HG03354 (cell line): ENCODE measurements at regions not wholly inside any gene's neighbourhood (a gene's known extent, or its start where the extent isn't known, plus 50 kb on each side); places are given as distances from the start of the nearest gene placed in this dataset.
A peak's percentile ranks its signal among the peaks of the same experiment; 100 is the strongest.

Experiments used
- ATAC-seq: cut with Tn5 transposase; IDR thresholded peaks from one replicate; pipeline ENCODE4 v1.9.1; 2021; ENCODE audit warnings: mild to moderate bottlenecking; ENCODE audit not compliant: unreplicated experiment, poor library complexity, severe bottlenecking

DNA sequence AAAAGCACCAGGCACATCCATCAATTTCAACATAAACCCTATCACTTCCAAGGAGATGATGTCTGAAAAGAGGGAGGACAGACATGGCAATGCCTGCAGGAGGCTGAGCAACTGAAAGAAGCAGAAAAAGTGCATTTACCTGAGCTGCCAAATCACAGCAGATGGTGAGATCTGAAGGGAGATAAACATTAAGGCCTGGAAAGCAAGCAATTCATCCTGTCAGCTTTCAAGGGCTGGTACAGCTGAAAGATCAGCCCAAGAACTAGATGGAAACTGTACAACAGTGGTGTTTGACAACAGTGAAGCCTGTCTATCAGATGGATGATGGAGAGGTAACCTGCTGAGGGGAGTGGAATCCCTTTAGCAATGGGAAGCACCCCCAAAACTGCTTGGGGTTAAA, 433.2 kb upstream of the ZNF608 start:
- no peak for ATAC-seq

DNA sequence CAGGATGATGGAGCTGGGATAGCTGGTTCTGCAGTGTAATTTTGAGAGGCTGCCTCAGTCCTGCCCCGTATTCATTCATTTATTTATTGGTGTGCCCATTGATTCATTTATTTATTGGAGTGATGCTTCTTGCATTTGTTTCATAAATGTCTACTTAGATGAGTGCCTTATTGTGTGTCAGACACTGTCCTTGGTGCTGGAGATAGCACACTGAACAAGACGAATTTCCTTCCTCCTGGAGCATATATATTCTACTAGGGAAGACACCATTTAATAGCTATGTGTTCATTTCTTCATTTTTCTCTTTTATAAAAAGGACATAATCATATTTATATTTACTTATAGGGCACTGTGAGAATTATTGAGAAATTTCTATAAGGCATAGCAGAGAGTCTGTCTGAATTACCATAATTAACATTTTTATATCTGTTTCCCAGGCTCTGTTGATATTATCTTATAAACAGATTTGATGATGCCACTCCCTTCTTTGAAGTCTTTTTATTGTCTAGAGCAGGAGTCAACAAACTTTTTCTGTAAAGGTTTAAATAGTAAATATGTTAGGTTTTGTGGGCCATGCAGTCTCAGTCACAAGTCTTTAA, 433.9 kb upstream of the ZNF608 start:
- ATAC-seq = no peak

DNA sequence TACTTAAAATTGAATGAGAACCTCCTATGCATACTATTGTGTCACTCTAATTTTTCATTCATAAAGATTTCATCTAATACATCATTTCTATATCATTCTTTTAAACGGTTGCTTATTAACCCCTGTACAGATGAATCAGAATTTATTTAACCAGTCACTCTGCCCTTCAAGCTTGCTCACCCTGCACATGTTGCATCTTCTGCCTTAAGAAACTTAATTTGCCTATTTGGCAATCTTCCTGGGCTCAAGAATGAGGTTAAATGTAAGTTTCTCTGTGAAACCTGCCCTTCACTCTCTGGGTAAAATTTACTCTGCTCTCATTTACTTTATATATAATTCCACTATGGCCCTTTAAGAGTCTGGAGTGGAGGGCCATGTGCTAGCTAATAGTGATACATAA, 434.7 kb upstream of the ZNF608 start:
- no peak for ATAC-seq

DNA sequence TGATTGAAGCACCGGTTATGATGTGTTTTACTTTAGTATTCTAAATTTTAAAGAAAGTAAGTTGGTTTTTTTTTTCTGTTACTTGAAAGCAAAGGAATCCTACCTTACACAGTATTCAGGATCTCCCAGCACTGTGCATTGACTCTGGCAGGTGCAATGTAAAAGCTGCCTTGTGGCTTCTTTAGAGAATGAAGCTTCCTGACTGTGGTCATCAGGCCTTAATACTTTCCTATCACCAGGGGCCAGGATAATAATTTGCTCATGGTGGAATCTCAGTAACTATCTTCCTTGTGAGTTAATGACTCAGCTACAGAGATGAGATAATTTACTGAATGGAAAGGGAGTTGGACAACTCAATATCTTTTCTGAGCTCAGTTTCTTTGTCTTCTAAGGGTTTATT, 435.5 kb upstream of the ZNF608 start:
- no peak for ATAC-seq

DNA sequence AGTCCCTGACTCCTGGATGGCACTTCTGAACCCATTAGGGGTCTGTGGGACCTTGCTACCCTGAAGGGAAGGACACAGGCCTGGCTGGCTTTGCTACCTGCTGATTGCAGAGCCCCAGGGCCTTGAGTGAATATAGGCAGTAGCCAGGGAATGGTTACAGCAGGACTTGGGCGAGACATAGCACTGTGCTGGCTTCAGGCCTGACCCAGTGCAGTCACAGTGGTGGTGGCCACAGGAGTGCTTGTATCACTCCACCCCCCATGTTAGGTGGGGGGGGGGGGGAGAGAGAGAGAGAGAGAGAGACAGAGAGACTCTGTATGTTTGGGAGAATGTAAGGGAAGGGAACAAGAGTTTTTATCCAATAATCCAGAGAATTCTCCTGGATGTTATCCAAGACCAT, 439.3 kb upstream of the ZNF608 start:
- ATAC-seq = no peak

DNA sequence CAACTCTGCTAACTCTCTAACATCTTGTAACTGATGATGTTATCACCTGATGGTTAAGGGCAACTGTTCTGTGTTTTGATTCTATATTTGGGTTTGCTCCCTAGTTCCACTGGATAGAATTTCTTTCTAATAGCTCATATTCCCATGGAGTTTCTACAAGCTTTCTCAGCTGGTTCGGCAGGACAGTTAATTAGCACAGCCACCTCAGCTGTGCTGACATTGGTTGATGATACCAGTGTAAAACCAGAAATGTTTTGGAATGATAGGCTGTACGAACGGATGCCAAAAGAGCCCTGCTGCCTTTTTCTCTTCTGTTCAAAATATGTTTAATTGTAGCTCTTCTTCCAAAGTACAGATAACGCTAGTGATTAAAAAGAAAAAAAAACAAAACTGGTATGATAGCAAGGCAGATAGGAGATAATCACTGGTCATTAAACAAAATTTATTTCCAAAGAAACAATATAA, 440.5 kb upstream of the ZNF608 start:
- ATAC-seq = no peak

DNA sequence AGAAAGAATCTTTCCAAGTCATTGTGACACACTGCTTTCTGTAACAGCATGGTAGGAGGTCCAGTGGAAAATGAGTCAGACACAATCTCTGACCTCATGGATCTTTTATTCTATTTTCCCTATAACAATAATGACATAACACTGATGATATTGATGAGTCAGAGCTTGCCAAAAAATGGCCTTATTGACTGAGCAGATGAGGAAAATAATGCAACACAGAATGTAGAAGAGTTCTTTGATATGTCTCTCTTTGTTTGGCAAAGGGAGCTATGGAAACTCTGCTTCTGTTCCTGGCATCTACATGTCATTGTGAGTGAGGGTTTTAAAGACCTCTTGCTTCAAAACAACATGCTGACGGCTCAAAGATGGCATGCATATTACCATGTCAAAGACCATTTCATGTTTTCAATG, 443.1 kb upstream of the ZNF608 start:
- no peak for ATAC-seq

DNA sequence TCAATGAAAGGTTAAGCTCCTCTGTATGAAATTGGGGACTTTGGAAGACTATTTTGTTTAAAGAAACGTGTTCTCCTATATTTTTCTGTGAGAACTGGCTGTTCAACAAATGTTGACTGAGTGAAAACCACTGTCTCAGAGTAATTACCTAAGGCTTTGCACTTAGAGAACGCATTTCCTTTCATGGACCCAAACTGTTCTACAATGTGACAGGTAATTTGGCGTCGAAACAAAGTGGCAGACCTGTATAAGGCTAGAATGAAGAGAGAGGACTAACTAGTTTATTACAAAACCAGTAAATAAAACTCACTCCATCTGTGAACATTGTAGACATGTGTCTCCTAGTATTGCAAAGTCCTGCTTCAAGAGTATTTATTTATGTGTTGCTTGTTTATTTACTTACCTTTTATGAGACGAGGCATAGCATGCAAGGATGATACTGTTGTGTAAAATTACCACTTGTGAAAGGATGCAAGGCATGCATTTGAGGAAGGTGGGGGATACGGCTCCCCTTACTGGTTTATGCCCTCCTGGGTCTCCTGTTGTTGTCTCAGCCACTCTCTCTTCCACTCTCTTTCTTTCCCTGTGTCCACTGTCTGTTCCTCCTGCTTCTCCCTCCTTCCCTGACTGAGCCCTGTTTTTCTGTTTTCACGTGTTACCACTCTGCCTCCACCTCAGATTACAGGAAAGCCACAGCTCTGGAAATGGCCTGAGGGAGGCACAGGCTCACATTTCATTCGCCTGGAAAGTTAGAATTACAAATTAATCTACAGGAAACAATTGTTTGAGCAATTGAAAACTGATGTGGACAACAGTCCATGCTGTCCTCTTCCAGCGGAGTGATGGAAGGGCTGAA, 444.0 kb upstream of the ZNF608 start:
- no peak for ATAC-seq

DNA sequence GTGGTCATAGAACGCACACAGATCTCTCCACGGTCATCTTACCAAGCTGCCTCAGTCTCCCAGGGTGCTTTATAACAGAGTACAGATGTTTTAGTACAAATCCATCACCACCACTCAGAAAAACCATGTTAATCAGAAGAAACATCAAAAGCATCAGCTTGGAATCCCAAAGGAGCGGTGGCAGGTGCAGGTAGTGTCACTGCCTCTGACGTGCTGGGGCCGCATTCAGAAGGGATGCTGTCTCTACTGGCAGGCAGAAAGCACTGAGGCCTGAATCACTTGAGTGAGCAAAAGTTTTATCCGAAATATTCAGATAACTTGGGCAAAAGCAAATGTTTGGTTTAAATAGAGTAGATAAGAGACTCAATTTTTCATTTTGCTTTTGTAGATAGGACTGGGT, 448.4 kb upstream of the ZNF608 start:
- no peak for ATAC-seq

DNA sequence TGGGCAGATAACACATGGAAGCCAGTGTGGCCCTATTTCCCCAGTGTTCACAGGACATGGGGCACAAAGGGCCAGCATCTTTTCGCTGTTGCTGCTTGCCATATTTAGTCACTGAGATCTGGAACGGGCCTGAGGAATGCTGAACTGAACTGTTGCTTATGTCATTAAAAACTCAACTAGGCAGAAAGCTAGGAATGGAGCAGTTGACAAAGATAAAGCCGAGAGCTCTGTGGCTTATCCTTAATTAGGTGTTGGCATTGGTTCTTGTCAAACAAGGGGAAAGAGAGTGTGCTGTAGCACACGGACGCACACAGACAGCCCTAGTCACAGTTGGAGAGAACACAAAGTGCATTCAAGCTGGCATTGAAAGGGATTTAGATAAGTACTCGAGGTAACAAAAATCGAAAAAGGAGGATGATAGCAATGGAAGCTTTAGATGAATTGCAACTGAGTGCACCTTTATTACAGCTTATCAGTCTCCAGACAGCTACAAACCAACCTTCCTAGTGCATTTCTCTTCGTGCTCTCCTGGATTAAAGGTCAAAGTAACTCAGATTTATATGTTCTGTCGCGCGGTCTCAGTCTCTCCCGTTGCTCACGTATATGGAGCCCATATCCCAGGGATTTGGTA, 450.2 kb upstream of the ZNF608 start:
- no peak for ATAC-seq

DNA sequence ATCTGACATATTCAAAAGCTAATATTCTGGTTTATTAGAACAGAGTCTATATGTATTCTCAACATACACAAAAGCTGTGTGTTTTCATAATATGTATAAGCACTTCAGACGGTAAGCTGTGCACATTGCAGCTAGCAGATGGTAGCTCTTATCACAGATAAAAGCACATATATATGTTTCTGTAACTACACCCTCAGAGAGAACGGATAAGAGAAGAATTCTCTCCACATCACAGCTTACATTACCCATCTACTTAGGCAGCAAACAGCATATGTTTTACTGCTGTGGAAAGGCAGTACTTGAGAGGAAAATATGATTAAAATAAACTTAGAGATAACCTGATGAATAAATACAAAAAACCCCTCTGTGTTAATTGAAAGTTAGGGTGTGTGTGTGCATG, 450.9 kb upstream of the ZNF608 start:
- ATAC-seq = no peak

DNA sequence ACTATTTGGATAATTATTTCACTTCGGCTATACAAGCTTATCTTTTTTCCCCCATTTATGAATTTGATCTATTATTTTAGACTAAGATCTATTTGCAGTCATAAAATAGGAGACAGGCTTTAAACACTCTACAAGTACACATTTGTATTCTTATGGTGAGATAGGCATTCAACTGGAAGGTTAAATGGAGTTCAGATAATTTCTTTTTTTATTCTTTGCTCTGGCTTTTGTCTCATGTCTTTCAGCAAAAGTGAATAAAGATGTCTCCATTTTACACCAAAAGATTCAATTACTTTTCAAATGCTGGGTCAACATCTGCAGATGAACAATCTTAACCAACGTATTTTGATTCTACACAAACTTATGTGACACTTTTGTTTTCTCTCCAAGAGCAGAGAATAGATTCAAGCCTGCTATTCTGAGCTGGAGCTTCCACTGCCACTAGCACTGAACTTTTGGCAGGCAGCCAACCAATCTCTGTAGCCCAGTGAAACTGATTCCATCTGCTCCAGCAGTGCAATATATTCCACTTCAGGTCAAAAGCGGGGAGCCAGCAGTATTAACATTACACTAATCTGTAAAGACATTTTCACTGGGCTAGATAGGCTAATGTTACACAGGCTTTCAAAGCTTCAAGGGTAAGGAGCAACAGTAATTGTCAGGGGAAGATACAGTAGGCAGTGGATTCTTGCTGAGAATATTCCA, 452.0 kb upstream of the ZNF608 start:
- ATAC-seq = no peak

DNA sequence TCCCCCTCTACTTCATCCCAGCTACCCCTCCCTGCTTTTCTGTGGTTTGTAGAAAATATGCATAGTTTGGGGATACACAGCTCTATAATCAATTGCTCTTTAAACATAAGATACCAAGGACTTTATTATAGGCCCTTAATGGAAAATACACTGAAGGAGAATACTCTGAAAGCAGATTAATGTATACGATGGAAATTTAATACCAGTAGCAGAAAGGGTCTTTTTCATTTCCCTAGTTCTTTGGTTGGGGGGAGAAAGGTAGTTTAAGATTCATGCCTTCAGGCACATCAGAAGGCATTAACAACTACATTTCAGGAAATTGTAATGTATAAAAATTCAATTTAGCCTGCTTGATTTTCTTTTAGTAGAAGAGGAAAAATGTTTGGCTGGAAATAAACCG, 452.9 kb upstream of the ZNF608 start:
- ATAC-seq = no peak

DNA sequence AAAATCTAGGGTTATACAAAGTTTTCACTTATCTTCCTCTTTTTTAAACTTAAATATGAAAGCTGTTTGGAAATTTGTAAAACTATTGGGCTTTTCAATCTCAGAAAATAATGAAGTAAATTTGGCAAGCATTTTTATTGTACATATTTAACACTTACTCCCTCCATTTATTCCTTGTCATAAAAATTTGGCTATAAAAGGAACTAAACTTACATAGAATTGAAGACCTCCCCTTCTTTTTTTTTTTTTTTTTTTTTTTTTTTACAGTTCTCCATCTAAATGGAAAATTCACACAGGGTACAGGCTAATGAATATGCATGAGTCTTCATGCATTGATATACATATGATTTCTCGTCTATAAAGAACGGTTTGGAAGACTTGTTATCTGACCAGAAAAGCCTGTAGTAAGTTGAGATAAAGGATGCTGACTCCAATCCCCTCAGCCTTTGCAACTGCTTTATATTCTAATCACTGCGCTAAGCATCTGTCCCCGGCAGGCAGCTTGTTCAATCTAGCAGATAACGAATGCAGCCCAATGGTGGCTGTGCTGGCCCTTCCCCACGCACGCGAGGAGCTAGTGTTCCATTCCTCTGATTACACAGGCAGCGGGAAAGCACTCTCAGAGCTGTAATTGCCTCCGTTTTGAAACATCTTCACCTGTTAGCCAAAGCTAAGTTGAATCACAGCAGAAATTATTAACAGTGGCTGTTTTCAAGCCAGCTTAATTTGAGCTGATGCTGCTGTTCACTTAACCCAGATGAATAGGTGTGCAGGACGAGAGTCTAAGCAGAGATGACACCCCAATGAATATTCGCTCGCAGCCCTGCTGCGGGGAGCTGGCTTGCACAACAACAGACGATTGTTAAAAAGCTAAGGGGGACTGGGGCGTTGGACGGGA, 453.8 kb upstream of the ZNF608 start:
- ATAC-seq = peak; percentile 48

DNA sequence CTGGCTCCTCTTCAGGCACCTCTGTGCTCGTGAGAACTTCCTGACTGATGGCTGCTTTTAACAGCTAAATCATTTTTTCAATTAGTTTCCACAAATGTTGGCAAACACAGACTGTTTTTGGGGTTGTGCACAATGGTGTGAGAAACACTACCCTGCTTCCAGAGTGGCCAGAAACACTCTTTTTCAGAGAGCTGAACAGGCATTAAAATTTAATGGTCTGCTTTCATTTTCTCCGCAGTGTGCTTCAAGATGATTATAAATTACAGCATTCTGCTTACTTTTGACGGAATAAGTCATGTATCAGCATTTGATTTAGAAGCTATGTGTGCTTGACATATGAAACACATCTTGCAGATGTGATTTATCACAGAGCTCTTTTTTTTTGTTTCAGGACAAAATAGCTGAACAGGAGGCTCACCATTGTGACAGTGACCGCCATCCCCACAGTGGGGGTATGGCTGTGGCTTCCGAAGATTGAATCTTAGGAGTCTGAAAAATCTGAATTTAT, 454.5 kb upstream of the ZNF608 start:
- ATAC-seq = no peak

DNA sequence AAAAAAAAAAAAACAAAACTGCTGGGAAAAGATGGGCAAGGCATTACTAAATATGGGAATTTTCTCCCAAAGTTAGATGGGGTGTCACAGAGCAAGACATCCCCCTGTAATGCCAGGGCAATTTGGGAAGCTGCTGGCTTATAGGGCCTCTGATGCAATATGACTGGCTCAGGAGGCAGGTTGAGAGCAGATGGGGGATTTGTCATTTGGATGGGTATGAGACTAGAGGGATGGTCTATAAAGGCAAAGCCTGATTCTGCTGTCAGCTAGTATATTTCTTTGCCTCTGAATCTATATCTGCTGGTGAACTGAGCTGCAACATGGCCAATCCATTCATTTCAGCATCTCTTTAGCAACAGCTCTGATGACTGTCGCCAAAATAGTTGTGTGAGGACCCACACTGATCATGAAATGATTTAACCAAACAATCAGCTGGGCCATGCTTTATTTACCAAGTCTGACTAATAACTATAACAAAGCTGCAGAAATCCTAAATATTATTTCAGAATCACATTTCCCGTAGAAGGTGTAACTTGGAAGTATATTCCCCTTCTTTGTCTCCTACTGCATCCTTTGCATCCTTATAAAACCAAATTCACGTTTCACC, 455.1 kb upstream of the ZNF608 start:
- ATAC-seq = no peak

DNA sequence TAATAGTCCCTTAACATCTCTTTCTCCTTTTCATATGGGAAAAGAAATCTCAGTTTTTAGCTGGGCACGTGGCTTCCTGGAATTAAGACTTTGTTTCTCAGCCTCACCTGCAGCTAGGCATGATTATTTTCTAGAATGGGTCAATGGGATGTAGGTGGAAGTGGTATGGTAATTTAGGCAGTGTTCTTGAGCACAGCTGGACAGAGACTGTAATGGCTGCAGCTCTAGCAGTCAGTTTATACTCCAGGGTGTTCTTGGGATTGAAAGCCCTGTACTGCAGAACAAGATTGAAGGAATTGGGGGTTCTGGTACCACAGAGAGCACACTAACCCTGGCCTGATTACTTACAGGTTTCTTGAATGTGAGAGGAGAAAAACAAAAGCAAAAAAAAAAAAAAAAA, 455.9 kb upstream of the ZNF608 start:
- ATAC-seq = no peak

DNA sequence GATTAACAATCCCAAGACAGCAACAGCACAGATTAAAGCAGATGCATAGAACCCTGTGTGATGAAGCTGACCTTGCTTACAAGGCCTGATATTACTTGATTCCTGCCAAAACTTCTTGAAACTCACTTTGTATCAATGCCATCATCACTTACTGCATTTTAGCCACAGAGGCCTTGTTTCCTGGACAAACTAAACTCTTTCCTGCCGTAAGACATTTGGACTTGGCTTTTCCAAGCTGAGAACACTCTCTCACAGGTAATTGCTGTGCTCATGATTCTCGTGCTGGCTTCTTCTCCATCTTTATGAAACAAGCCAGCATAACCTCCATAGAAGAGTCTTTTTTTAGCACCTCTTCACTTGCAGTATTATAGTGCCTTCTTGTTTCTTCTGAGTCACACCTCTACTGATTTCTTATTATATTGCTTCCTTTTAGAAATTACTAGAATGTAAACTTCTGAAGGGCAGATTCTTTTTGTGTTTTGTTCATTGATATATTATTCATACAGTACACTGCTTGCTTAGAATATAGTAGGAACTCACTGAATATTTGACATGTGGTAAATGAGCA, 456.5 kb upstream of the ZNF608 start:
- ATAC-seq = no peak

DNA sequence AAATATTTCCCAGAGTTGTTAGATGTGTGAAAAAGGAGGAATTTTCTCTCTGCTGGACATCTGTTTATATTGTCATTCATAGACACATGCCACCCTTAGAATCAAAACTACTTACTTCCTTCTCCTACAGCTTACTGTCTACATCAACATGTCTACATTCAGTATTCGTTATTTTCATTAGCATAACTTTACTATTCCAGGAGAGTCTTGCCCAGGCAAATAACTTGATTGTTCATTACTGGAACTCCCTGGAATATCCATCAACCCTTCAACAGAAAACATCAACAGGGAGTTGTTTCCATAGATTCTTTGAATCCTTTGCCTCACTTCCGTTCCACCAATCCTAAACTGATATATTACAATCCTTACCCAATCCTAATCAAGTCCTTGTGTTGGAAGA, 457.5 kb upstream of the ZNF608 start:
- ATAC-seq = no peak
